Neural cell (in vitro differentiated cells): ENCODE measurements at regions not wholly inside any gene's neighbourhood (a gene's known extent, or its start where the extent isn't known, plus 50 kb on each side); places are given as distances from the start of the nearest gene placed in this dataset.
"Not testable (repeated sequence)": the region's sequence is repeated elsewhere in the genome, so short reads cannot be mapped to it uniquely, and the experiment has no call there.

ENCODE experiments used
- H2AFZ ChIP-seq: fragments of 200-600, 300-800 bp; sonication (generic), shearing (Covaris generic); 2 replicates; pipeline ENCODE4 v1.6.0; 2014; ENCODE audit warnings: low read depth, mild to moderate bottlenecking, antibody characterized with exemption, low read length, moderate library complexity
- H3F3A ChIP-seq: fragments of 200-600 bp; shearing (Covaris generic); 2 replicates; pipeline ENCODE4 v1.6.1; 2016; ENCODE audit warnings: mild to moderate bottlenecking, moderate library complexity, mixed read lengths, antibody characterized with exemption, low read length; ENCODE audit not compliant: insufficient read depth, poor library complexity, severe bottlenecking
- H3K27ac ChIP-seq: fragments of 200-600, 300-800 bp; sonication (generic), shearing (Covaris generic); 2 replicates; pipeline ENCODE4 v1.5.1; 2014; ENCODE audit warnings: mild to moderate bottlenecking, low read length, moderate library complexity
- H3K27me3 ChIP-seq: fragments of 300-800, 200-600 bp; sonication (generic), shearing (Covaris generic); 2 replicates; pipeline ENCODE4 v1.6.0; 2014; ENCODE audit warnings: mild to moderate bottlenecking, low read depth, low read length, moderate library complexity; ENCODE audit not compliant: insufficient read depth
- H3K36me3 ChIP-seq: fragments of 300-800, 200-600 bp; sonication (generic), shearing (Covaris generic); 2 replicates; pipeline ENCODE4 v1.5.1; 2014; ENCODE audit warnings: mild to moderate bottlenecking, antibody characterized with exemption, low read length, moderate library complexity; ENCODE audit not compliant: insufficient read depth
- H3K4me2 ChIP-seq: fragments of 300-800, 200-600 bp; sonication (generic), shearing (Covaris generic); 2 replicates; pipeline ENCODE4 v1.6.0; 2014; ENCODE audit warnings: mild to moderate bottlenecking, low read length
- H3K4me3 ChIP-seq: fragments of 300-800, 200-600 bp; sonication (generic), shearing (Covaris generic); 2 replicates; pipeline ENCODE4 v1.5.1; 2014; ENCODE audit warnings: mild to moderate bottlenecking, low read length, moderate library complexity
- H3K79me2 ChIP-seq: fragments of 200-600 bp; shearing (Covaris generic); replicated peaks from 2 replicates; pipeline ENCODE4 v1.6.0; 2014; ENCODE audit warnings: mild to moderate bottlenecking, low read length, moderate library complexity; ENCODE audit not compliant: insufficient read depth
- H3K9ac ChIP-seq: fragments of 300-800, 200-600 bp; sonication (generic), shearing (Covaris generic); 2 replicates; pipeline ENCODE4 v1.6.1; 2016; ENCODE audit warnings: mild to moderate bottlenecking, low read length, mixed read lengths
- H3K9me2 ChIP-seq: fragments of 200-600 bp; shearing (Covaris generic); 2 replicates; pipeline ENCODE4 v1.6.1; 2016; ENCODE audit warnings: mild to moderate bottlenecking, low read length, mixed read lengths; ENCODE audit not compliant: insufficient read depth
- H3K9me3 ChIP-seq: fragments of 200-600, 300-800 bp; sonication (generic), shearing (Covaris generic); 2 replicates; pipeline ENCODE4 v1.6.1; 2016; ENCODE audit warnings: mild to moderate bottlenecking, mixed run types, low read length, moderate library complexity, mixed read lengths
- H4K20me1 ChIP-seq: fragments of 200-600 bp; shearing (Covaris generic); 2 replicates; pipeline ENCODE4 v1.6.1; 2016; ENCODE audit warnings: mild to moderate bottlenecking, mixed run types; ENCODE audit not compliant: insufficient read depth
- EP300 ChIP-seq: fragments of 450-650 bp; conservative IDR thresholded peaks from 2 replicates; pipeline ENCODE4 v1.6.1; 2014; ENCODE audit warnings: antibody characterized with exemption, mild to moderate bottlenecking, moderate library complexity; ENCODE audit not compliant: poor library complexity, severe bottlenecking
- EZH2 ChIP-seq: fragments of 200-600, 300-800 bp; shearing (Covaris generic), sonication (generic); IDR thresholded peaks from 2 replicates; pipeline ENCODE4 v1.6.1; 2014; ENCODE audit warnings: antibody characterized with exemption, low read length, borderline replicate concordance, mild to moderate bottlenecking; ENCODE audit not compliant: insufficient read depth, poor library complexity, severe bottlenecking
- MXI1 ChIP-seq: fragments of 450-650 bp; conservative IDR thresholded peaks from 2 replicates; pipeline ENCODE4 v1.6.1; 2014; ENCODE audit warnings: antibody characterized with exemption, mild to moderate bottlenecking; ENCODE audit not compliant: poor library complexity, severe bottlenecking
- POLR2AphosphoS5 ChIP-seq: IDR thresholded peaks from 2 replicates; pipeline ENCODE4 v1.6.1; 2012
- RAD21 ChIP-seq: fragments of 450-650 bp; conservative IDR thresholded peaks from 2 replicates; pipeline ENCODE4 v1.6.1; 2014; ENCODE audit warnings: antibody characterized with exemption, mild to moderate bottlenecking, moderate library complexity
- REST ChIP-seq: IDR thresholded peaks from 2 replicates; pipeline ENCODE4 v1.6.1; 2012; ENCODE audit warnings: borderline replicate concordance
- SMC3 ChIP-seq: fragments of 450-650 bp; conservative IDR thresholded peaks from 2 replicates; pipeline ENCODE4 v1.6.1; 2014; ENCODE audit warnings: antibody characterized with exemption, mild to moderate bottlenecking, moderate library complexity; ENCODE audit not compliant: poor library complexity
- TAF1 ChIP-seq: IDR thresholded peaks from 2 replicates; pipeline ENCODE4 v1.6.1; 2012; ENCODE audit warnings: low read depth
- TF ChIP-seq, protein P1 (sequence below): fragments of 450-650 bp; IDR thresholded peaks from 2 replicates; pipeline ENCODE4 v1.5.1; 2014; ENCODE audit warnings: antibody characterized with exemption, mild to moderate bottlenecking, moderate library complexity; ENCODE audit not compliant: poor library complexity, severe bottlenecking

- Histone ChIP-seq H3K9ac (no peak overlapping the region), H4K20me1 (no peaks in the 10 kb centered on the region), H3K27ac (no peak overlapping the region), H3K9me2 (no peaks in the 10 kb centered on the region), H3K79me2 (no peaks in the 10 kb centered on the region), H3F3A (no peaks in the 10 kb centered on the region), H2AFZ (no peak overlapping the region), H3K9me3 (no peaks in the 10 kb centered on the region), H3K36me3 (no peaks in the 10 kb centered on the region), H3K4me3 (no peak overlapping the region), H3K4me2 (no peak overlapping the region), H3K27me3 (peaks cover 26% of the 10 kb centered on the region)
- TF ChIP-seq MXI1 (no peak), TAF1 (no peak), EP300 (no peak), REST (no peak), POLR2AphosphoS5 (no peak), RAD21 (no peak), SMC3 (no peak), EZH2 (no peak)
- TF ChIP-seq, protein P1, sequence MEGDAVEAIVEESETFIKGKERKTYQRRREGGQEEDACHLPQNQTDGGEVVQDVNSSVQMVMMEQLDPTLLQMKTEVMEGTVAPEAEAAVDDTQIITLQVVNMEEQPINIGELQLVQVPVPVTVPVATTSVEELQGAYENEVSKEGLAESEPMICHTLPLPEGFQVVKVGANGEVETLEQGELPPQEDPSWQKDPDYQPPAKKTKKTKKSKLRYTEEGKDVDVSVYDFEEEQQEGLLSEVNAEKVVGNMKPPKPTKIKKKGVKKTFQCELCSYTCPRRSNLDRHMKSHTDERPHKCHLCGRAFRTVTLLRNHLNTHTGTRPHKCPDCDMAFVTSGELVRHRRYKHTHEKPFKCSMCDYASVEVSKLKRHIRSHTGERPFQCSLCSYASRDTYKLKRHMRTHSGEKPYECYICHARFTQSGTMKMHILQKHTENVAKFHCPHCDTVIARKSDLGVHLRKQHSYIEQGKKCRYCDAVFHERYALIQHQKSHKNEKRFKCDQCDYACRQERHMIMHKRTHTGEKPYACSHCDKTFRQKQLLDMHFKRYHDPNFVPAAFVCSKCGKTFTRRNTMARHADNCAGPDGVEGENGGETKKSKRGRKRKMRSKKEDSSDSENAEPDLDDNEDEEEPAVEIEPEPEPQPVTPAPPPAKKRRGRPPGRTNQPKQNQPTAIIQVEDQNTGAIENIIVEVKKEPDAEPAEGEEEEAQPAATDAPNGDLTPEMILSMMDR: no peak
These were observed 51.7 kb upstream of the TAC4 start for GRCh38 chr17:49899588-49899987.

- H3K79me2 ChIP-seq, H3F3A ChIP-seq, H3K36me3 ChIP-seq, H2AFZ ChIP-seq, H3K9me2 ChIP-seq, H3K9me3 ChIP-seq, H4K20me1 ChIP-seq, H3K4me3 ChIP-seq, H3K4me2 ChIP-seq, H3K27ac ChIP-seq, H3K9ac ChIP-seq: not testable (repeated sequence)
- H3K27me3 ChIP-seq: peaks cover 26% of the 10 kb centered on the region
These were observed 52.9 kb upstream of the TAC4 start for GRCh38 chr17:49900801-49901200.
